Thyroid gland (tissue), 4 donors: ENCODE measurements at regions not wholly inside any gene's neighbourhood (a gene's known extent, or its start where the extent isn't known, plus 50 kb on each side); places are given as distances from the start of the nearest gene placed in this dataset.

ENCODE experiments used
- POLR2A ChIP-seq, 2 donors: fragments of 450-650 bp; IDR thresholded peaks; one replicate each; pipeline ENCODE4 v1.6.1; 2017; ENCODE audit warnings: antibody characterized with exemption in 2 of 2, mild to moderate bottlenecking in 2 of 2, moderate library complexity in 1 of 2
- TF ChIP-seq, protein P1 (sequence below), 6 experiments: fragments of 200-600 bp in 3 of 6; fragments of 450-650 bp in 3 of 6; sonication (generic) in 3 of 6; IDR thresholded peaks; one replicate each; pipeline ENCODE4 v1.5.1; 2016 to 2019; ENCODE audit warnings: antibody characterized with exemption in 6 of 6, mild to moderate bottlenecking in 2 of 6, inconsistent platforms in 1 of 6, moderate library complexity in 1 of 6

GRCh38 chr13:70890289-70890688 lies 782.0 kb upstream of the KLHL1 start:
- TF ChIP-seq, protein P1, sequence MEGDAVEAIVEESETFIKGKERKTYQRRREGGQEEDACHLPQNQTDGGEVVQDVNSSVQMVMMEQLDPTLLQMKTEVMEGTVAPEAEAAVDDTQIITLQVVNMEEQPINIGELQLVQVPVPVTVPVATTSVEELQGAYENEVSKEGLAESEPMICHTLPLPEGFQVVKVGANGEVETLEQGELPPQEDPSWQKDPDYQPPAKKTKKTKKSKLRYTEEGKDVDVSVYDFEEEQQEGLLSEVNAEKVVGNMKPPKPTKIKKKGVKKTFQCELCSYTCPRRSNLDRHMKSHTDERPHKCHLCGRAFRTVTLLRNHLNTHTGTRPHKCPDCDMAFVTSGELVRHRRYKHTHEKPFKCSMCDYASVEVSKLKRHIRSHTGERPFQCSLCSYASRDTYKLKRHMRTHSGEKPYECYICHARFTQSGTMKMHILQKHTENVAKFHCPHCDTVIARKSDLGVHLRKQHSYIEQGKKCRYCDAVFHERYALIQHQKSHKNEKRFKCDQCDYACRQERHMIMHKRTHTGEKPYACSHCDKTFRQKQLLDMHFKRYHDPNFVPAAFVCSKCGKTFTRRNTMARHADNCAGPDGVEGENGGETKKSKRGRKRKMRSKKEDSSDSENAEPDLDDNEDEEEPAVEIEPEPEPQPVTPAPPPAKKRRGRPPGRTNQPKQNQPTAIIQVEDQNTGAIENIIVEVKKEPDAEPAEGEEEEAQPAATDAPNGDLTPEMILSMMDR (IDR thresholded peaks at IDR 0.05) = no peak
- no peak for TF ChIP-seq POLR2A (IDR thresholded peaks at IDR 0.05)
